CD4-positive, alpha-beta T cell treated with Interferon gamma for 1 hour (primary cell): ENCODE measurements at regions not wholly inside any gene's neighbourhood (a gene's known extent, or its start where the extent isn't known, plus 50 kb on each side); places are given as distances from the start of the nearest gene placed in this dataset.
"Not testable (repeated sequence)": the region's sequence is repeated elsewhere in the genome, so short reads cannot be mapped to it uniquely, and the experiment has no call there.

ENCODE experiments used
- DNase-seq: peaks from one replicate; pipeline ENCODE4 v3.0.0-alpha.2; 2020

DNA sequence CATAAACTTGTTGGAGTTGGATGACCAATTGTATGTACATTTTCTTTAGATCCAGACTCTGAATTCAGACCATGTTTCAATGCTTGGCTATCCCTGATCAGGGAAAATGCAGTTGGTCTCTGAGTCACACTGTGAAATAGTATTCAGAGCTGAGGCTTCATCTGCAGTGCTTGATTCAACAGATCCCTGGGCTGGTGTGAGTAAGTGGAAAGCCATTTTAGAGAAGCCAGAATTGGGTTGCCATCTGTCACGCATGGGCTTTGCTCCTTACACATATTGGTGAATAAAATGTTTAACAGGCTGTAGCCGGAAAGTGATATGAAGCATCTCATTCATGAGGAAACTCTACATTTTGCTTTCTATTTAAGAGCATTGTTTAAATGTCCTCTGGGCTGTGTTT is 50.0 kb upstream of the ACYP2 start:
- DNase-seq, result no peak

DNA sequence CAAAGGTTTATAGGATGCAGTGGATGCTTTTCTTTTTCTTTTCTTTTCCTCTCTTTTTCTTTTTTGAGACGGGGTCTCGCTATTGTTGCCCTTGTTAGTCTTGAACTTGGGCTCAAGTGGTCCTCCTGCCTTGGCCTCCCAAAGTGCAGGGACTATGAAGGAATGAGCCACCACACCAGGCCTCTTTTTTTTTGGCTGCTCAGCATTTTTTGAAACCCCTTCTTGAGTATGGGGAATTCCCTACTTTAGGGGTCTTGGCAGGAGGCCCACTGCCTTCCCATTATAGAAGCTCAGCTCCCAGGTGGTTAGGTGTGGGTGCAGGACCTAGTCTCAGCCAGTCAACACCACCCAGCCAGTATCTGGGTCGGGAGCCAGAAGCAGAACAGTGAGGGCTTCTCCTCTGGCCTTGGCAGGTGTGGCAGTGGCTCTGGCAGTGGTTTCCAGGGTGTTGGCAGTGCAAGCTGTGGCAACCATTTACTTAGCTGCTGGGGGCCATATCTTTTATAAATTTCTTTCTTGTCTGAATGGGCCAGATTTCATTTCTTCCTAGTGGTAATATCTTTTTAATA is 51.4 kb upstream of the ACYP2 start:
- DNase-seq, result no peak

DNA sequence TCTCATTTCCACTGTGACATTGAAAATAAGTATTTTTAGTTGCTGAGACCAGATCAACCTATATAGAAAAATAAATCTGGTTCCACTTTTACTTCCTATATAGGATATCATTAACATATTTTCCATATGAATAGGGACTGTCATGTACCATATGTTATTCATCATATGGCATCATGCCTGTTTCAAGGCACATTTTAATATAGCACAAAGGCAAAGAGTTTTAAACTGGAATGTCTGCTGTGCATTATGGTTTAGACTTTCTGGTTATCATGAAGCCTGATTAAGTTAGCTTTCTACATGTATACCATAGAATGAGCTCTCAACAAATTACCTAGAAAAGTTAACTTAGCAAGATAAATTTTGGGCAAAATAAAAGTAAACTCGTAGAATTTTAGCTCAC is 53.0 kb upstream of the ACYP2 start:
- no peak for DNase-seq

DNA sequence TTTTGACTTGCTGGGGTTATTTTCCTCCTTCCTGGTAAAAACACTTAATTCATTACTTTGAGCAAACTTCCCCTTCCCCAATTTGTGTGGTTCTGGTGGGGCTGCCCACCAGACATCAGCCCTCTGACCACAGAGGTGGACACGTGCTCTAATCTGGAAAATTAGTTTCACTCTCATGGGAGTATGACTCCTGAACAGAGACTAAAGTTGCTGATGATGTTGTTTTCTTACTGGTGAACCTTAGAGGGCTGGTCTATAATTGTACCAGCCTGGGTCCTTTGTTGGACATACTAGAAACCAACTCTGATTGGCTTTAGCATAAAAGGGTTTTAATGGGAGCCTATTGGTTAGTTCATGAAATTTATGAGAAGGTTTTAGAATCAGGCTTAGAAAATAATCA is 54.1 kb upstream of the ACYP2 start:
- DNase-seq, result no peak

DNA sequence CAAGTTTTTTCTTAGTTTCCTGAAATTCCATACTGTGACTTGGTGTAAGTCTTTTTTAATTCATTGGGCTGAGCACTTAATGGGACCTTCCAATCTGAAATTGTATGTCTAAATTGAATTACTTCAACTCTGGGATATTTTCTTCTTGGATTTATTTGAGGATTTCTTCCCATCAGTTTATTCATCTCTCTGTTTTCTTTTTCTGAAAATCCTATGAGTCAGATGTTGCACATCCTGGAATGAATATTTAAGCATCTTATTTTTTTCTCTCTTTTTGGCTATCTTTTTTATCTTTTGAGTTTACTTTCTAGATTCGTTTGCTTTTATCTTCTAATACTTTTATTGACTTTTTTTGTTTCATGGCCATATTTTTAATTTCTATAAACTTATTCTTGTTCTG is 55.4 kb upstream of the ACYP2 start:
- DNase-seq, result no peak

DNA sequence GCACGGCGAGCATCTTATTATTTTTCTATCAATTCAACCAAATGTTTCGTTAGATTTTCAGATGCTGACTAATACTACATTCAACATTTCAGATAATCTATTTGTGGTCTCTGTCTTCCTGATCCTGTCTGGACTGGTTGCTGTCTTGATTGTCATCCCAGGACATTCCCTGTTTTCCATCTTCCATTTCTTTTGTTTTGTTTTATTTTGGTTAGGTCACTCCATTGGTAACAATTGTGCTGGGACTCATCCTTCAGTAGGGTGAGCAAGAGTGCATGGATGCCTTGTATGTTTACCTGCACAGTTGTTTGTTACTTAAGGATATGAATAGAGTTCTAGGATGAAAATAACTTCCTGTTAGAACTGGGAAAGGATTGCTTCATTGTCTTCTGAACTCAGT is 55.9 kb upstream of the ACYP2 start:
- DNase-seq, result no peak

DNA sequence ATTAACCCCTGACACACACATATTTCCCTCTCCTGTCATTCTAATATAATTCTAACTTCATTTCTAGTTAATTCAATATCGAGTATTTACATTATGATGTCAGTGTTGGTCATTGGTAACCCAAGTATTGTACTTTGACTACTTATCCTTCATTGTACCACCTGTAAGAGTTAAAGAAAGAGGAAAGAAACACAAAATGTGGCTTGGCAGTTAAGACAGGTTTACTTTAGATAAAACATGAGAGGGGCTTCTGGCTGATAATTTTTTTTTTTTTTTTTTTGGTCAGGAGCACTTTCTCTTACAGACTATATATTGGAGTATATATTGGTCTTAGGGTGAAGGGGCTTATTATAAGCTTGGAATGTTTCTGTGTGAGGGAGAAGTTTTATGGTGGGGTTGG is 57.0 kb upstream of the ACYP2 start:
- no peak for DNase-seq

DNA sequence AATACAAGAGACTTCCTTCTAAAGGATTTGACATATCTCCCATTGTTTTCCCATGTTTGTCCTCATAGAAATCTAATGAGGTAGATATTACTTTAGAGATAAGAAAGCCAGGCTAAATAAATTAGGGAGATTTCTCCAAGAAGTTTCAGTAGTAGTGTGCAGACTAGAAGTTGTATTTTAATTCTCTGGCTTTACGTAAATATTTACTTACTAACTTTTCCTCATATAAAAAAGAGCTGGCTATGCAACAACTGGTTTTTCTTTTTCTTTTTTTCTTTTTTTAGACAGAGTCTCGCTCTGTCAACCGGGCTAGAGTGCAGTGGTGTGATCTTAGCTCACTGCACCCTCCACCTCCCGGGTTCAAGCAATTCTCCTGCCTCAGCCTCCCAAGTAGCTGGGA is 60.6 kb upstream of the ACYP2 start:
- no peak for DNase-seq

DNA sequence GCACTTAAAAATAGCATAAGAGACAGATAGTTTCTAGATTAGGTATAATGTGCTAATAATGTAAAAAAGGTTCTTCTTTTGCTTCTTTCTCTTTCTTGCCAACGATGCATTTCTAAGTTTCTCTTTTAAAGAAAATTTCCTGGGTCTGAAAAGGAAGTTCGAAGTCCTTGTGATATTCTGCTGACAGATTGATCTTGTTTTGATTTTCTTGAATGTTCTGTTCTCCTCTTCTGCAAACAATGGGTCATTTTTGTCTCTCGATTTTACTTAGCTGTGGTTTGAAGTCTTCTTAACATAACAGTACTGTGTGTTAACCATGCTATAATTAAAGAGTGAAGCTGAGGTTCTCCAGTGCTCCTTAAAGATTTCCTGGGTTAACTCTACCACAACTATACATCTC is 61.1 kb upstream of the ACYP2 start:
- DNase-seq, result no peak

DNA sequence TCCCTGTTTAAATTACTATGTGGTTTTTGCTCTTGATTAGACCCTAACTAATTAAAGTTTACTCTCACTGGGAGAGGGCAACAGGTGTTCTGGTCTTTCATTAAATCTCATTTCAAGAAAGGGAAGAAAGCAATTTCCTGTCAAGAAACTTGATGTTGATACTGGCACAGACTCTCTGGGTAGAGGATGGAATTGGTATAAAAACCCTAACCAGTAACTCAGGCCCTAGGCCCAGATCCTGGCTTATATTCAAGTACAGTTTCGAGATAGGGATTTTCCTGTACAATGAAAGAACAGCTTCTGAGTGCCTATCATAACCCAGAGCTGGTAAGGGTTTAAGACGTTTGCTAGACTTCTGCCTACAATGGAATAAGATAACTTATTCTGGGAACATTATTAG is 61.6 kb upstream of the ACYP2 start:
- no peak for DNase-seq

DNA sequence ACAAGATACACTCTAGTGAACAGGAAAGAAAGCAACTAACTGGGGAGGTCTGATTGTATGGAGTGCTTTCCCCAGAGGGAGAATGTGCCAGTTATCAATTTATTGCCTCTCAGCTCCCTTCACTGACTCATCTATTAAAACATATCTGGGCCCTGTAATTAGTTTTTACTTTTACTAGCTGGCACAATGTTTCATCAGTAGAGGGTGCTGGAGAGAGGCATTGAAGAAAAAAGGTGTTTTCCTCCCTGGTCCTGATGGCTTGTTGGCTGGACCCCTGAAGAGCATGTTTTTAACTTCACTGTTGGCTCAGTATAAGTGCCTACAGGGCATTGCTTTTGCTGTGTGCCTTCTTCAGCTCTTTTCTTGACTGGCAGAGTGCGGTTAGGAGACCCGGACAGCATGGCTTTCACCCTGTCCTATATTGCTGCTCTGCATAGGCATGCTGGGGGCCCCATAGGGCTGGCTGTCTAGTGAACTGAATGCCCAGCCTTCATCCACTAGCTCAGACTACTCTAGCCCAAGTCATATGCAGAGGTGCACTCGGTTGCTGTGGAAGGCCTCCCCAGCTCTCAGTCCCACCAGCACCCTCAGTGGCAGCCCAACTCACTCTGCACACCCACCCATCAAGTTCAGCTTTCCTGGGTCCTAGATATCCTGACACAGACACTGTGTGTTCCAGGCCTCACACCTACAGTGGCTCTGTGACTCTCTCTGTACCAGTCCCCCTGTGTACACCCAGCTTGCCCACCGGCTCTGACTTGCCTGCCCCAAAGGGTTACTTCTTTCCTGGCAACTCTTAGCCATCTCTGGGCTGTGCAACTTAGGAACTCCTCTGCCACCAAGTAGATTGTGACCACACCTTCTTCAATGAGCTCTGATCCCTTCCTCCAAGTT is 62.3 kb upstream of the ACYP2 start:
- no peak for DNase-seq

DNA sequence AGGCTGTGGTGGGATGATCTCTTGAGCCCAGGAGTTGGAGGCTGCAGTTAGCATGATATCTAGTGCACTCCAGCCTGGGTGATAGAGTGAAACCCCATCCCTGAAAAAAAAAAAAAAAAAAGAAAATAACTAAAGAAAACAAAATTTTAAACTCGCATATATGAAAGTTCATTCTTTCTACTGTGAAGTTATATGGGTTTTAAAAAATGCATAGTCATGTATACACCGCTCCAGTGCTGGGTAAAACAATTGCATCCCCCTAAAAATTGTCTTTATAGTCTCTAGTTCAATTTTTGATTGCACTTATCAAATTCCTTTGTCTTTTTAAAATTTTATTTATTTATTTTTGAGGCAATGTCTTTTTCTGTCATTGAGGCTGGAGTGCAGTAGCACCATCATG is 65.0 kb upstream of the ACYP2 start:
- DNase-seq, result no peak

DNA sequence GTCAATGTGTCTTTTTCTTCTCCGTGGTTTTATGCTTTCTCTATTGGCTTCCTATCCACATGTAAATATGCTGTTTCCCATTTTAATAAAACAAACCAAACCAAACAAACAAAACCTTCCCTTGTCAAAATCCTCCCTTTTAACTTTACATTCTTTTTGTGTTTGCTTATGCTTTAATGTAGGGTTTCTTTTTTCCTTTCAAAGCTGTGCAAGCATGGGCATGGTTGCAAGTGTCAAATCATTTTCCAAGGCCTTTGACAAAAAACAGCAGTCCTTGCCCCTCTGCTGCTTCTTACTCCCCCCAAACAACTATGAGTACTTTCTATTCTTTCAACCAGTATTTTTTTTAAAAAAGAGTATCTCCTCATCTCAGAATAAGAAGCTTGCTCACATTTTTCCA is 66.0 kb upstream of the ACYP2 start:
- DNase-seq, result no peak

DNA sequence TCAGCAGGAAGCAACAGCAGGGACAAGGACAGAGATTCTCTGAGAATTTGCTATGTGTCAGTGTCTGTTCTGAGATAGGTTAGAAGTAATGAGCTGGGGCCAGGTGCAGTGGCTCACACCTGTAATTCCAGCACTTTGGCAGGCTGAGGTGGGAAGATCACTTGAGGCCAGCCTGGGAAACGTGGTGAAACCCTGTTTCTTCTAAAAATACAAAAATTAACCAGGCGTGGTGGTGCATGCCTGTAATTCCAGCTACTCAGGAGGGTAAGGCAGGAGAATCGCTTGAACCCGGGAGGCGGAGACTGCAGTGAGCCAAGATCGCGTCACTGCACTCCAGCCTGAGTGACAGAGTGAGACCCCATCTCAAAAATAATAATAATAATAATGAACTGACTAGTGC is 66.5 kb upstream of the ACYP2 start:
- not testable (repeated sequence) for DNase-seq

DNA sequence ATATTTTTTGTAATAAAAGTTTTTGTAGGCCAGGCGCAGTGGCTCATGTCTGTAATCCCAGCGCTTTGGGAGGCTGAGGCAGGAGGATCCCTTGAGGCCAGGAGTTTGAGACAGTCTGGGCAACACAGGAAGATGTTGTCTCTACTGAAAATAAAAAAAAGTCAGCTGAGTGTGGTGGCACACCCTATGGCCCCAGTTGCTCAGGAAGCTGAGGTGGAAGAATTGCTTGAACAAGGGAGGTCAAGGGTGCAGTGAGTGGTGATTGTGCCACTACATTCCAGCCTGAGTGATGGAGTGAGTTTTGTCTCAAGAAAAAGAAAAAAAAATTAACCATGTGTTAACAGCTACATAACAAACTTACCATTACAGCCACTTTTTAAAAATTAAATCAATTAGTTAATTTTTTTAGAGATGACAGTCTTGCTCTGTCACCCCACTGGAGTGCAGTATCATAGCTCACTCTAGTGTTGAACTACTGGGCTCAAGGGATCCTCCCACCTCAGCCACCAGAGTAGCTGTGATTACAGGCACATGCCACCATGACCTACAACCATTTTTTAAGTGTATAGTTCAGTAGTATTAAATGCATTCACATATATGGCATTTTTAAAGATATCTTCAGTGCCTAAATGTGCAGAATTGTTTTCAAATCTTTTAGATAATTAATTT is 67.2 kb upstream of the ACYP2 start:
- DNase-seq, result peak; percentile 10

DNA sequence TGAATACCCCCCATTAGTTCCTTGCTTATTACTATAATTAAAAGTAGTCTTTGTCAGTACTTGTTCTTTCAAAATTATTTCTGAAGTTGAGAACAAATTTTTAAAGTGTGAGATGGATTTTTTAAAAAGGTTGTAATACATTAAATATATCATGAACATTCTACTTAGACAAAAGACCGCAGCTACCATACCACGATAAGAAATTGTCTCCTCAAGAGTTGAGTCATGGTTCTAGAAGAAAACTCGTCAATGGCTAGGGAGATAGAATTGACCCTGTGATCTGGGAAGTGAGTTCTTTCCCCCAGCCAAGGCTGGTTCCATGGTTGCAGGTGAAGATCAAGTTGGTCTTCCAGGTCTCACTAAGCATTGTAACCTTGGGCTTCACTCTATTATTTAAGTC is 67.8 kb upstream of the ACYP2 start:
- no peak for DNase-seq

DNA sequence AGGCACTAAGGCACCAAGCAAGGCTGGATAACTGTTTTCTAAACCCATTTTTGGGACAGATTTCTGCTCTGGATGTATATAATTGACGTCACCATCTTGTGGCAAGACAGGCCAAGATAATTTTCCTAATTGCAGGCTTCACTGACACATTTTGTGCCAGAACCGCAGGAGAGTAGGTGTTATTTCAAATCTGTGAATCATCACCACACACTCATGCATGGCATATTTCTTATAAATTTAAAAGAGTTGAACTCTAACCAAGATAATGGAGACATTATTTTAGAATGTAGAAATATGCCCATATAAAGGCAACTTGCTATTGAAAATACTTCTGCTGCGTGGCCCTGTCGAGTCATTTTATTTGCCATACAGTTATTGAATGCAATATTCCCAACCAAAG is 68.3 kb upstream of the ACYP2 start:
- DNase-seq, result no peak

DNA sequence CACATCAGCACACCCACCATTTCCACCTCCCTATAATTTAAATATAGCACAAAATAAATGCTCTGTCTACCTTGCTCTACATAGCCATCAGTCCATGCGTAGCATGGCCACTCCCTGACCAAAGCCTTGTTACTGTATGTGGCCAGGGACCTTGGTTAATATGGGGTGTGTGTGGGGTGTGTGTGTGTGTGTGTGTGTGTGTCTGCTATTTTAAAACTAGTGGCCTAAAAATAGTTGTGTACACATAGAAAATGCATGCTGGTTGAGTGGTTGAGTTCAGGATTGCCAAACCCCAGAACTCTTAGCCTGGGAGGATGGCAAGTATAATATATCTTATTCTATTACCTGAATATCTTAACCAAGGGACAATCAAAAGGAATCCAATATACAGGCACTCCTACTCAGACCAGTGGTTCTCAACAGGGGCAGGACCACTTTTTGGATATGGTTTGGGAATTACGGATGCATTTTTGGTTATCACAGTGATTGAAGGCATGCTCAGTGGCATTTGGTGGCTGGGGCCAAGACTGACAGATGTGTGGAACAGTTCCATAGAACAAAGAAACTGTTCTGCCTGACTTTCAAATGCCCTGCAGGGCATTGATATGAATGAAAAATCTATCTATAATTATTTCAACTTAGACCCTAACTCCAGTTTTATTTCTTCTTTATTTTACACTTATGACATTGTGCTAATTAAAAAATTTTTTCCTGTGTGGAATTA is 72.3 kb upstream of the PSME4 start:
- DNase-seq, result no peak

DNA sequence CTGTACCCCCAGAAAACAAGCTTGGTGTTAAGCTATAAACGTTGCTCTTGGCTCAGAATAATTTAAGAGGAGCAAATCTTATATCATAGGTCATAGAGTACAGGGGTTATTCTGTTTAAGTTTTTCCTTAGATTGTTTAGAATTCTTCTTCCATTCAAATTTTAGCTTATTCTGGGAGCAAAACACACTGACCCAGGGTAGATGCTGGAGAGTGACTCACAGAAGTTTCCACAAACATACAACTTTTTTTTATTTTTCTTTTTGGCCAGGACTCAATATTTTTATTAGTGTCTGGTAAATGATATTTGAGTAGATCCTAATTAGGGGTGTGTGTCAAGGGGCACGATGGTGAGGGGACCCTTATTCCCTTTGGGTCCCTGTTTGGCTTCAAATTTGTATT is 71.5 kb upstream of the PSME4 start:
- DNase-seq, result no peak

DNA sequence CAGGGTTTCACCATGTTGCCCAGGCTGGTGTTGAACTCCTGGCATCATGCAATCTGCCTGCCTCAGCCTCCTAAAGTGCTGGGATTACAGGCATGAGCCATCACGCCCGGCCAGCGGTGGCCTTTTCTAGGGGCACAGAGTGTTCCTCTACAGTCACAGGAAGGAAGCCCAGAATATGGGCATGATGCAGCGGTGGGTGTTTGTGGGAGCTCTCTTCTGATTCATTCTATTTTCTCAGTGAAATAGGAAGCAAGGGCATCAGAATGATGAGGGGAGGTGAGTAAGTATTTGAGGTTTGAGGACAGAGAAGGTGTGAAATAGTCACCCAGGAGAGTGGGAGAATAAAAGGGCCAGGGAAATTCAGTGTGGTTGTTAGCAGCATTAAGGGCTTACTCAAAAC is 70.3 kb upstream of the PSME4 start:
- no peak for DNase-seq

DNA sequence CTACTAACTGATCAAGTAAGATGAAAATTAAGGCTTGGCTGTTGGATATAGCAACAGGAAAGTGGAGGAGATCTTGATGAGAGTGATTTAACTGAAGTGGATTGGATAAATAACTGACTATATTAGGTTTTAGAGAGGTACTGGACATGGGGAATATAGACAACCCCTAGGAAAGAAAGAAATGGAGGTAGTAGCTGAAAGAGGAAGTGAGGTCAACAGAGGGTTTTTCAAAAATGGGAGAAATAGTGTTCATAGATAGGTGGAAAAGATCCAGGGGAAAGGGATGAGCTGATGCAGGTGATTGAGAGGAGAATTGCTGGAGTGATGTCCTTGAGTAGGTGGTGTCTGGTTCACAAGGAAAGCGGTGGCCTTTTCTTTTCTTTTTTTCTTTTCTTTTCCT is 69.9 kb upstream of the PSME4 start:
- DNase-seq, result no peak

DNA sequence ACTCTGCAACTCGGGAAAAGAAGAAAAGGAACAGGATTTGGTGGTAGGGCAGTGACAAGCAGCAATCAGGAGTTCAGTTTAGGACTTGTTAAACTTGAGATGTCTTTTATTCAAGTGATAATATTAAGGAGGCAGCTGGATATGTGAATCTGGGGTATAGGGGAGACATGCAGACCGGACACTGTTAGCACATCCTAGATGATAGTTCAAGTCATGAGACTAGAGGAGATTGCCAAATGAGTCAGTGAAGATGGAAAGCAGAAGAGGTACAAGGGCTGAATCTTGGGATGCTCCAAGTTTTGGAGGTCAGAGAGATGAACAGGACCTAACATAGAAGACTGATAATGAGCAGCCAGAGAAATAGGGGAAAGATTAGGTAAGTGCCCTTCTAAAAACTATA is 69.5 kb upstream of the PSME4 start:
- DNase-seq, result no peak

DNA sequence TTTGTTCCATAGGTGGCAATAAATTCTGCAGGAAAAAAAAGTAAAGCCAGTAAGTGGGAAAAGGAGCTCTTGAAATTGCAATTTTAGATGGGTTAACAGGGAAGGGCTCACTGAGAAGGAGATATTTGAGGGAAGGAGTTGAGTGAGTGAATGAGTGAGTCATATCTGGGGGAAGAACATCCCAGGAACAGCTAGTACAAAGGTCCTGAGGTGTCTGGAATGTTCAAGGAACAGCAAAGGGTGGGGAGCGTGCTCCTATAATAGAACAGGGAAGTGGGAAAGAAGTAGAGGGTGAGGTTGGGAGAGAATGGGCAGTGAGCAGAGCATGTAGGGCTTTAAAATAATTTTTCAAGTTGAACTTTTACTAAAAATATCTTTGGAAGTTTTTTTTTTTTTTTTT is 68.0 kb upstream of the PSME4 start:
- no peak for DNase-seq

DNA sequence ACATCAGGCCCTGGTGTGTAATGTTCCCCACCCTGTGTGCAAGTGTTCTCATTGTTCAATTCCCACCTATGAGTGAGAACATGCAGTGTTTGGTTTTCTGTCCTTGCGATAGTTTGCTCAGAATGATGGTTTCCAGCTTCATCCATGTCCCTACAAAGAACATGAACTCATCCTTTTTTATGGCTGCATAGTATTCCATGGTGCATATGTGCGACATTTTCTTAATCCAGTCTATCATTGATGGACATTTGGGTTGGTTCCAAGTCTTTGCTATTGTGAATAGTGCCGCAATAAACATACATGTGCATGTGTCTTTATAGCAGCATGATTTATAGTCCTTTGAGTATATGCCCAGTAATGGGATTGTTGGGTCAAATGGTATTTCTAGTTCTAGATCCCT is 60.5 kb upstream of the PSME4 start:
- DNase-seq, result not testable (repeated sequence)
